Stomach (tissue), 8 donors: ENCODE measurements at regions not wholly inside any gene's neighbourhood (a gene's known extent, or its start where the extent isn't known, plus 50 kb on each side); places are given as distances from the start of the nearest gene placed in this dataset.

Experiments
- DNase-seq, 2 donors: peaks; one replicate each; pipeline versions ENCODE4 v3.0.0 to v3.0.0-alpha.2; 2013 to 2019
- H3K27ac ChIP-seq, 5 donors: fragments of 200-600 bp in 4 of 5; sonication (generic) in 4 of 5; one replicate each; pipeline ENCODE4 v1.5.1; 2013 to 2019; ENCODE audit warnings: mild to moderate bottlenecking in 1 of 5, moderate library complexity in 1 of 5
- H3K27me3 ChIP-seq, 3 donors: fragments of 200-600 bp; sonication (generic); one replicate each; pipeline ENCODE4 v1.5.1; 2017 to 2019; ENCODE audit warnings: mixed run types in 1 of 3
- H3K36me3 ChIP-seq, 4 donors: fragments of 200-600 bp; sonication (generic); 1 replicate in 3 of 4; 2 replicates in 1 of 4; pipeline ENCODE4 v1.5.1; 2016 to 2019
- H3K4me1 ChIP-seq, 4 donors: fragments of 200-600 bp; sonication (generic); one replicate each; pipeline ENCODE4 v1.5.1; 2016 to 2019
- H3K4me3 ChIP-seq, 4 donors: fragments of 200-600 bp; sonication (generic) in 3 of 4; one replicate each; pipeline ENCODE4 v1.5.1; 2016 to 2019; ENCODE audit warnings: mild to moderate bottlenecking in 1 of 4
- H3K9me3 ChIP-seq, 4 donors: fragments of 200-600 bp; sonication (generic); one replicate each; pipeline ENCODE4 v1.5.1; 2016 to 2019
- EP300 ChIP-seq: sonication (generic); formaldehyde crosslinking; IDR thresholded peaks from one replicate; pipeline ENCODE4 v1.6.1; 2017; ENCODE audit warnings: antibody characterized with exemption
- POLR2A ChIP-seq, 4 donors: fragments of 450-650 bp; IDR thresholded peaks; one replicate each; pipeline ENCODE4 v1.6.1; 2016; ENCODE audit warnings: antibody characterized with exemption in 4 of 4, control low read depth in 2 of 4, mild to moderate bottlenecking in 1 of 4, moderate library complexity in 1 of 4
- POLR2AphosphoS5 ChIP-seq, 3 donors: sonication (generic); formaldehyde crosslinking; IDR thresholded peaks; one replicate each; pipeline ENCODE4 v1.6.1; 2016; ENCODE audit warnings: antibody characterized with exemption in 3 of 3
- WGBS, 5 donors: extraction: QIAGEN DNeasy Blood & Tissue Kit in 3 of 5; methylation state at CpG; one replicate each; pipeline versions ENCODE4 v1.1.5 to v1.1.7; 2013 to 2018; 5-methylcytosine and 5-hydroxymethylcytosine counted together
- intact Hi-C: fragments of 100-400 bp; cut with DNase I; formaldehyde crosslinking; loops from one replicate; pipeline ENCODE4 v1.15.1; 2023; ENCODE audit warnings: low total_unique reads
- TF ChIP-seq, protein P1 (sequence below), 7 experiments: fragments of 450-650 bp in 4 of 7; fragments of 200-600 bp in 3 of 7; sonication (generic) in 3 of 7; IDR thresholded peaks; one replicate each; pipeline ENCODE4 v1.5.1; 2016 to 2019; ENCODE audit warnings: antibody characterized with exemption in 7 of 7, control low read depth in 2 of 7, mild to moderate bottlenecking in 1 of 7
- donor health status: healthy with polysubstance abuse.
- donor health status: Bipolar disorder and iron deficiency.
- donor health status: healthy.

DNA sequence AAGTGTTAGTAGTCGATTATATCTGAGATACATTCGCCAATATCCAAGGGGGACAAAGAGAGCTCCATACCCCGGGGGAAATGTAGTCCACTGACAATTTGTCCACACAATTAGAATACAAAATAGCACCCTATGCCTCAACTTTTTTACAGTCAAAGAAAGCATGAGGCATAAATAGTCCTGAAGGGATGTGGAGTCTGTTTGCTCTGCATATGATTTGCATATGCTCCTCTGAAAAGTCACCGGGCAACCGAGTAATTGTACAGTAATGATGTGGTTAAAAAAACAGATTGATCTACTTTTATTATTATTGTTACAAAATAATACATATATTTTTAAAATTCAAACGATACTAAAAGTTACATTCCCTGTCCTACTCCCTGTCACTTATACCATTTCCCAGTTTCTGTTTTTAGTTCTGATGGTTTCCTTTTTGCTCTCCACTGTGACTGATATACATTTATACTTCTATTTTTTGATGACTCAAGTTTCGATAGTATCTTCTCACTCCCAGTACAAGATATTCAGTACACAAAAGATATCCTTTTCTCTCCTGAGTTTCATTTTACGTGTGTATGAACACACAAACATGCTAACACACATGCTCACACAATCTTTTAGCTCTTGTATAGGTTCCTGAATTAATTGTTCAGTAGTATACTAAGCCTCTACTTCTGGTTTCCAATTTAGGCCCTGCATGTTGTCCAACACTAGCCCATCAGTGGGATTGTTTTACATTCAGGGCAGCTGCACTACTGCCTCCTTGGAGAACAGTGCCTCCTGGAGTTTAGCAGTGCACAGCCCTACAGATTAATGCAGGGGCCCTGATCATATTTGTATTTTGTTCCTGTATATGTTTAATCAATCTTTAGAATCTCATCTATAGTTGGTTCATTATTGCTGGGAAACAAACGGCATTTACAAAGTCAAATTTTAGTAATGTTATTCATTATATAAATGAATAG lies 130.9 kb downstream of the TES start:
- TF ChIP-seq, protein P1, sequence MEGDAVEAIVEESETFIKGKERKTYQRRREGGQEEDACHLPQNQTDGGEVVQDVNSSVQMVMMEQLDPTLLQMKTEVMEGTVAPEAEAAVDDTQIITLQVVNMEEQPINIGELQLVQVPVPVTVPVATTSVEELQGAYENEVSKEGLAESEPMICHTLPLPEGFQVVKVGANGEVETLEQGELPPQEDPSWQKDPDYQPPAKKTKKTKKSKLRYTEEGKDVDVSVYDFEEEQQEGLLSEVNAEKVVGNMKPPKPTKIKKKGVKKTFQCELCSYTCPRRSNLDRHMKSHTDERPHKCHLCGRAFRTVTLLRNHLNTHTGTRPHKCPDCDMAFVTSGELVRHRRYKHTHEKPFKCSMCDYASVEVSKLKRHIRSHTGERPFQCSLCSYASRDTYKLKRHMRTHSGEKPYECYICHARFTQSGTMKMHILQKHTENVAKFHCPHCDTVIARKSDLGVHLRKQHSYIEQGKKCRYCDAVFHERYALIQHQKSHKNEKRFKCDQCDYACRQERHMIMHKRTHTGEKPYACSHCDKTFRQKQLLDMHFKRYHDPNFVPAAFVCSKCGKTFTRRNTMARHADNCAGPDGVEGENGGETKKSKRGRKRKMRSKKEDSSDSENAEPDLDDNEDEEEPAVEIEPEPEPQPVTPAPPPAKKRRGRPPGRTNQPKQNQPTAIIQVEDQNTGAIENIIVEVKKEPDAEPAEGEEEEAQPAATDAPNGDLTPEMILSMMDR (IDR thresholded peaks at IDR 0.05): peak in 2 of 7 experiments; percentile 7 to 16
- TF ChIP-seq POLR2AphosphoS5 (IDR thresholded peaks at IDR 0.05): no peak
- Histone ChIP-seq H3K4me1 (peaks cover 0 to 27% (median 11%) of the 10 kb centered on the region in 4 donors), H3K36me3 (no peaks in the 10 kb centered on the region), H3K27me3 (no peaks in the 10 kb centered on the region), H3K4me3 (no peak overlapping the region), H3K9me3 (no peaks in the 10 kb centered on the region), H3K27ac (no peak overlapping the region)
- DNase-seq: no peak
- 83 to 90% (median 86%) methylated on average over 9 of the region's 9 CpGs for WGBS, 5 donors
- intact Hi-C loops: no loop called here

DNA sequence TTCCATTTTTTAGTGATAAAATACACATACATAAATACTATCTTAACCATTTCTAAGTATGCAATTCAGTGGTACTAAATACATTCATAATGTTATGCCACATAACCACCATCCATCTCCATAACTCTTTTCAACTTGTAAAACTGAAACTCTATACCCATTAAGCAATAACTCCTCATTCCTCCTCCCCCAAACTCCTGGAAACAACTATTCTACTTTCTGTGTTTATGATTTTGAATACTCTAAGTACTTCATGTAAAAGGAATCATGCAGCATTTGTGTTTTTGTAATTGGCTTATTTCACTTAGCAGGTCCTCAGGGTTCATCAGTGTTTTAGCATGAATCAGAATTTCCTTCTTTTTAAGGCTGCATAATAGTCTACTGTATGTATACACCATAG lies 131.8 kb downstream of the TES start:
- DNase-seq: no peak
- Histone ChIP-seq H3K27me3 (no peaks in the 10 kb centered on the region), H3K27ac (no peak overlapping the region), H3K36me3 (no peaks in the 10 kb centered on the region), H3K9me3 (no peaks in the 10 kb centered on the region), H3K4me3 (no peak overlapping the region), H3K4me1 (peaks cover 0 to 27% (median 11%) of the 10 kb centered on the region in 4 donors)
- no peak for TF ChIP-seq POLR2AphosphoS5 (IDR thresholded peaks at IDR 0.05)
- TF ChIP-seq, protein P1 (IDR thresholded peaks at IDR 0.05): no peak
- no peak for TF ChIP-seq EP300
- TF ChIP-seq POLR2A (IDR thresholded peaks at IDR 0.05): no peak
- intact Hi-C loops: no loop called here

DNA sequence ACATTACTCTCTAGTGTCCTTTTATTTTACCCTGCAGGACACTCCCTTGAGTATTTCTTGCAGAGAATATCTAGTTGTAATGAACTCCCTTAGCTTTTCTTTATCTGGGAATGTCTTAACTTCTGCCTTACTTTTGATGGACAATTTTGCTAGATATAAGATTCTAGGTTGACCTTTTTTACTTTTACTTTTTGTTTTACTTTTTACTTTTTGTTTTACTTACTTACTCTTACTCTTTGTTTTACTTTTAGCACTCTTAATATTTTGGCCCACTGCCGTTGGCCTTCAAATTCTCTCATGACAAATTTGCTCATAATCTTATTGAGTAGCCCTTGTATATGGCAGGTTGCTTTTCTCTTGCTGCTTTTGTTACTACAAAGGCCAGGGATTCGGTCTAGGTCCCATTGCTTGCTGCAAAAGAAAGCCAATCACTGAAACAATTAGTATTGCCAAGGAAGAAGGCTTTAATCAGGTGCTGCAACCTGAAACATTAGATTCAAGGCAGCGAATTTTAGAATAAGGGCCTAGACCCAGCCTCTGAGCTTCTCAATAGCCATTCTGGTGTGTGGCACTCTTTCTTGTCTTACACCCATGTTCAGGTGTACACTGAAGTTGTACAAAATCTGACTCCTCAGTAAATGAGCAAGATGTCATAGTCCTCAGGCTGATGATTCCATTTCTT lies 137.0 kb downstream of the TES start:
- Histone ChIP-seq H3K36me3 (no peaks in the 10 kb centered on the region), H3K27ac (no peak overlapping the region), H3K4me1 (no peaks in the 10 kb centered on the region), H3K9me3 (peaks cover 0 to 5% (median 0%) of the 10 kb centered on the region in 4 donors), H3K4me3 (no peak overlapping the region), H3K27me3 (no peaks in the 10 kb centered on the region)
- intact Hi-C loops: no loop called here
- no peak for TF ChIP-seq EP300
- TF ChIP-seq, protein P1 (IDR thresholded peaks at IDR 0.05): no peak
- no peak for TF ChIP-seq POLR2A (IDR thresholded peaks at IDR 0.05)
- TF ChIP-seq POLR2AphosphoS5 (IDR thresholded peaks at IDR 0.05): no peak
- WGBS, 5 donors: 88 to 98% (median 94%) methylated on average over 3 of the region's 3 CpGs
- DNase-seq: no peak

DNA sequence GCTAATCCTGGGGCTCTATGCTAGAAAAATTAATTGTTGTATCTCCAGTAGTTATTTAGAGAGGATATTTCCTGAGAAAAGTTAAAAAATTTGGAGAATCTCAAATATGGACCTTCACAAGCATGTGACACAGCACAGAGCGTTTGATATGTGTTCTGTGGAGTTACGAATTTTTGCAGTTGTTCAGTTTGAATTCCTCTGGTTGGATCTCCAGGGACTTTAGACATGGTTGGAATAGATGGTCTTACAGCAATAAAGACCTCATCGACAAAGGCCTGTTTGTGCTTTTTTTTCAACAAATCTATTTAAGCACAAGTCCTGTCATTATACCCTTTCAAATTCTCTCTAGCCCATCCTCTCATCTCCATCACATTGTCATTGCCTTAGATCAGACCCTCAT lies 138.0 kb downstream of the TES start:
- no peaks in the 10 kb centered on the region for H3K27me3 ChIP-seq
- no peaks in the 10 kb centered on the region for H3K36me3 ChIP-seq
- H3K4me1 ChIP-seq: peaks cover 0 to 5% (median 0%) of the 10 kb centered on the region in 4 donors
- DNase-seq: no peak
- 72 to 94% (median 87%) methylated on average over 3 of the region's 3 CpGs for WGBS, 5 donors
- no peak overlapping the region for H3K4me3 ChIP-seq
- intact Hi-C loops: no loop called here
- TF ChIP-seq, protein P1 (IDR thresholded peaks at IDR 0.05): no peak
- TF ChIP-seq POLR2AphosphoS5 (IDR thresholded peaks at IDR 0.05) (no peak), POLR2A (IDR thresholded peaks at IDR 0.05) (no peak), EP300 (no peak)
- no peak overlapping the region for H3K27ac ChIP-seq
- peaks cover 0 to 5% (median 0%) of the 10 kb centered on the region in 4 donors for H3K9me3 ChIP-seq
